SK-N-SH treated with all-trans-retinoic acid at 6 μM for 48 hours (cell line): ENCODE measurements at regions not wholly inside any gene's neighbourhood (a gene's known extent, or its start where the extent isn't known, plus 50 kb on each side); places are given as distances from the start of the nearest gene placed in this dataset.
"Not testable (repeated sequence)": the region's sequence is repeated elsewhere in the genome, so short reads cannot be mapped to it uniquely, and the experiment has no call there.

Source experiments
- ATAC-seq: fragments of 200-7000 bp; cut with Tn5 transposase; 3 replicates; pipeline ENCODE4 v1.9.1; 2020; ENCODE audit warnings: mild to moderate bottlenecking, moderate library complexity
- ARNTL ChIP-seq: fragments of 450-650 bp; formaldehyde crosslinking; IDR thresholded peaks from 2 replicates; pipeline ENCODE4 v1.5.0; 2020; ENCODE audit warnings: low read depth, mild to moderate bottlenecking, moderate library complexity, borderline replicate concordance
- BACH2 ChIP-seq: fragments of 250-450 bp; sonication (Bioruptor Pico); IDR thresholded peaks from 2 replicates; pipeline ENCODE4 v1.9.0; 2021; ENCODE audit warnings: mild to moderate bottlenecking, borderline replicate concordance
- CSDC2 ChIP-seq: fragments of 250-450 bp; sonication (Bioruptor Pico); IDR thresholded peaks from 2 replicates; pipeline ENCODE4 v1.5.0; 2020; ENCODE audit warnings: mild to moderate bottlenecking, moderate library complexity
- ESRRG ChIP-seq: fragments of 250-450 bp; sonication (Bioruptor Pico); IDR thresholded peaks from 2 replicates; pipeline ENCODE4 v1.6.1; 2021; ENCODE audit warnings: mild to moderate bottlenecking
- GLIS3 ChIP-seq: fragments of 250-450 bp; sonication (Bioruptor Pico); IDR thresholded peaks from 2 replicates; pipeline ENCODE4 v1.5.0; 2020; ENCODE audit warnings: mild to moderate bottlenecking, moderate library complexity
- ISL1 ChIP-seq: fragments of 250-450 bp; sonication (Bioruptor Pico); IDR thresholded peaks from 2 replicates; pipeline ENCODE4 v2.1.2; 2022; ENCODE audit warnings: mild to moderate bottlenecking, moderate library complexity
- OSR1 ChIP-seq: fragments of 250-450 bp; sonication (Bioruptor Pico); IDR thresholded peaks from 2 replicates; pipeline ENCODE4 v1.8.0; 2022; ENCODE audit warnings: moderate library complexity, mild to moderate bottlenecking, inconsistent platforms
- PPARA ChIP-seq: fragments of 250-450 bp; sonication (Bioruptor Pico); IDR thresholded peaks from 2 replicates; pipeline ENCODE4 v1.5.0; 2020; ENCODE audit warnings: mild to moderate bottlenecking, borderline replicate concordance
- RARB ChIP-seq: fragments of 250-450 bp; sonication (Bioruptor Pico); IDR thresholded peaks from 2 replicates; pipeline ENCODE4 v1.8.0; 2021; ENCODE audit warnings: mild to moderate bottlenecking, moderate library complexity
- SNAI2 ChIP-seq: fragments of 250-450 bp; sonication (Bioruptor Pico); IDR thresholded peaks from 2 replicates; pipeline ENCODE4 v1.5.0; 2020; ENCODE audit warnings: mild to moderate bottlenecking, moderate library complexity
- TCF4 ChIP-seq: fragments of 250-450 bp; sonication (Bioruptor Pico); IDR thresholded peaks from 2 replicates; pipeline ENCODE4 v1.8.0; 2021; ENCODE audit warnings: mild to moderate bottlenecking, moderate library complexity, borderline replicate concordance
- TOX ChIP-seq: fragments of 250-450 bp; sonication (Bioruptor Pico); IDR thresholded peaks from 2 replicates; pipeline ENCODE4 v1.8.0; 2021; ENCODE audit warnings: mild to moderate bottlenecking, moderate library complexity, borderline replicate concordance
- ZC3H10 ChIP-seq: fragments of 250-450 bp; sonication (Bioruptor Pico); IDR thresholded peaks from 2 replicates; pipeline ENCODE4 v1.5.1; 2021; ENCODE audit warnings: mild to moderate bottlenecking, moderate library complexity
- ZFP3 ChIP-seq: fragments of 250-450 bp; sonication (Bioruptor Pico); IDR thresholded peaks from 2 replicates; pipeline ENCODE4 v1.5.0; 2020; ENCODE audit warnings: mild to moderate bottlenecking, moderate library complexity
- ZFP30 ChIP-seq: fragments of 450-650 bp; formaldehyde crosslinking; IDR thresholded peaks from 2 replicates; pipeline ENCODE4 v1.5.0; 2022; ENCODE audit warnings: mild to moderate bottlenecking, moderate library complexity
- ZNF565 ChIP-seq: fragments of 450-650 bp; formaldehyde crosslinking; conservative IDR thresholded peaks from 2 replicates; pipeline ENCODE4 v1.5.0; 2020; ENCODE audit warnings: low read depth, mild to moderate bottlenecking, moderate library complexity
- ZNF8 ChIP-seq: fragments of 450-650 bp; formaldehyde crosslinking; IDR thresholded peaks from 2 replicates; pipeline ENCODE4 v1.5.0; 2020; ENCODE audit warnings: mild to moderate bottlenecking, moderate library complexity
- TF ChIP-seq, protein P1 (sequence below): fragments of 250-450 bp; sonication (Bioruptor Pico); IDR thresholded peaks from 2 replicates; pipeline ENCODE4 v1.5.0; 2020; ENCODE audit warnings: mild to moderate bottlenecking, moderate library complexity
- TF ChIP-seq, protein P2 (sequence below): fragments of 250-450 bp; sonication (Bioruptor Pico); IDR thresholded peaks from 2 replicates; pipeline ENCODE4 v1.8.0; 2020; ENCODE audit warnings: mild to moderate bottlenecking, moderate library complexity, borderline replicate concordance
- TF ChIP-seq, protein P3 (sequence below): fragments of 250-450 bp; sonication (Bioruptor Pico); IDR thresholded peaks from 2 replicates; pipeline ENCODE4 v1.8.0; 2021; ENCODE audit warnings: low read depth, mild to moderate bottlenecking, moderate library complexity, borderline replicate concordance
- TF ChIP-seq, protein P4 (sequence below): fragments of 250-450 bp; sonication (Bioruptor Pico); IDR thresholded peaks from 2 replicates; pipeline ENCODE4 v1.5.1; 2021; ENCODE audit warnings: mild to moderate bottlenecking, moderate library complexity
- TF ChIP-seq, protein P5 (sequence below): fragments of 250-450 bp; sonication (Bioruptor Pico); IDR thresholded peaks from 2 replicates; pipeline ENCODE4 v1.5.1; 2020; ENCODE audit warnings: low read depth, mild to moderate bottlenecking, moderate library complexity

DNA sequence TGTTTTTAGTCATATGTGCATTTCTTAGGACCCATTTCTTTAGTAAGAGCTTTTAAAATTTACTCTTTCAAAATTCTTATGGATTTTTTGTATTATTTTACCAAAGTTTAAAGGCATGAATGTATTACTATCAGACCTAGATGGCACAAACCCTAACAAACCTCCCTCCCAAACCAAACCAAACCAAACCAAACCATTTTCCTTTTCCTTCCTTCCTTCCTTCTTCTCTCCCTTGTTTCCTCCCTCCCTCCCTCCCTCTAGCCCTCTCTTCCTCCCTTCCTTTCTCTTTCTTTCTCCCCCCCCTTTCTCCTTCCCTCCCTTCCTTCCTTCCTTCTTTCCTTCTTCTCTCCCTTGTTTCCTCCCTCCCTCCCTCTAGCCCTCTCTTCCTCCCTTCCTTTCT is 1001.8 kb upstream of the CITED2 start:
- TF ChIP-seq CSDC2 (CRISPR knock-in tag) (no peak), ZFP30 (CRISPR knock-in tag) (no peak), GLIS3 (CRISPR knock-in tag) (no peak), ARNTL (CRISPR knock-in tag) (no peak), ISL1 (CRISPR knock-in tag) (no peak), TOX (CRISPR knock-in tag) (no peak), SNAI2 (no peak), PPARA (no peak), TCF4 (CRISPR knock-in tag) (no peak), ZNF565 (CRISPR knock-in tag) (no peak), RARB (no peak)
- TF ChIP-seq, protein P1, sequence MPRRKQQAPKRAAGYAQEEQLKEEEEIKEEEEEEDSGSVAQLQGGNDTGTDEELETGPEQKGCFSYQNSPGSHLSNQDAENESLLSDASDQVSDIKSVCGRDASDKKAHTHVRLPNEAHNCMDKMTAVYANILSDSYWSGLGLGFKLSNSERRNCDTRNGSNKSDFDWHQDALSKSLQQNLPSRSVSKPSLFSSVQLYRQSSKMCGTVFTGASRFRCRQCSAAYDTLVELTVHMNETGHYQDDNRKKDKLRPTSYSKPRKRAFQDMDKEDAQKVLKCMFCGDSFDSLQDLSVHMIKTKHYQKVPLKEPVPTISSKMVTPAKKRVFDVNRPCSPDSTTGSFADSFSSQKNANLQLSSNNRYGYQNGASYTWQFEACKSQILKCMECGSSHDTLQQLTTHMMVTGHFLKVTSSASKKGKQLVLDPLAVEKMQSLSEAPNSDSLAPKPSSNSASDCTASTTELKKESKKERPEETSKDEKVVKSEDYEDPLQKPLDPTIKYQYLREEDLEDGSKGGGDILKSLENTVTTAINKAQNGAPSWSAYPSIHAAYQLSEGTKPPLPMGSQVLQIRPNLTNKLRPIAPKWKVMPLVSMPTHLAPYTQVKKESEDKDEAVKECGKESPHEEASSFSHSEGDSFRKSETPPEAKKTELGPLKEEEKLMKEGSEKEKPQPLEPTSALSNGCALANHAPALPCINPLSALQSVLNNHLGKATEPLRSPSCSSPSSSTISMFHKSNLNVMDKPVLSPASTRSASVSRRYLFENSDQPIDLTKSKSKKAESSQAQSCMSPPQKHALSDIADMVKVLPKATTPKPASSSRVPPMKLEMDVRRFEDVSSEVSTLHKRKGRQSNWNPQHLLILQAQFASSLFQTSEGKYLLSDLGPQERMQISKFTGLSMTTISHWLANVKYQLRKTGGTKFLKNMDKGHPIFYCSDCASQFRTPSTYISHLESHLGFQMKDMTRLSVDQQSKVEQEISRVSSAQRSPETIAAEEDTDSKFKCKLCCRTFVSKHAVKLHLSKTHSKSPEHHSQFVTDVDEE (CRISPR knock-in tag) = no peak
- TF ChIP-seq, protein P2, sequence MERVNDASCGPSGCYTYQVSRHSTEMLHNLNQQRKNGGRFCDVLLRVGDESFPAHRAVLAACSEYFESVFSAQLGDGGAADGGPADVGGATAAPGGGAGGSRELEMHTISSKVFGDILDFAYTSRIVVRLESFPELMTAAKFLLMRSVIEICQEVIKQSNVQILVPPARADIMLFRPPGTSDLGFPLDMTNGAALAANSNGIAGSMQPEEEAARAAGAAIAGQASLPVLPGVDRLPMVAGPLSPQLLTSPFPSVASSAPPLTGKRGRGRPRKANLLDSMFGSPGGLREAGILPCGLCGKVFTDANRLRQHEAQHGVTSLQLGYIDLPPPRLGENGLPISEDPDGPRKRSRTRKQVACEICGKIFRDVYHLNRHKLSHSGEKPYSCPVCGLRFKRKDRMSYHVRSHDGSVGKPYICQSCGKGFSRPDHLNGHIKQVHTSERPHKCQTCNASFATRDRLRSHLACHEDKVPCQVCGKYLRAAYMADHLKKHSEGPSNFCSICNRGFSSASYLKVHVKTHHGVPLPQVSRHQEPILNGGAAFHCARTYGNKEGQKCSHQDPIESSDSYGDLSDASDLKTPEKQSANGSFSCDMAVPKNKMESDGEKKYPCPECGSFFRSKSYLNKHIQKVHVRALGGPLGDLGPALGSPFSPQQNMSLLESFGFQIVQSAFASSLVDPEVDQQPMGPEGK (CRISPR knock-in tag) = no peak
- TF ChIP-seq, protein P3, sequence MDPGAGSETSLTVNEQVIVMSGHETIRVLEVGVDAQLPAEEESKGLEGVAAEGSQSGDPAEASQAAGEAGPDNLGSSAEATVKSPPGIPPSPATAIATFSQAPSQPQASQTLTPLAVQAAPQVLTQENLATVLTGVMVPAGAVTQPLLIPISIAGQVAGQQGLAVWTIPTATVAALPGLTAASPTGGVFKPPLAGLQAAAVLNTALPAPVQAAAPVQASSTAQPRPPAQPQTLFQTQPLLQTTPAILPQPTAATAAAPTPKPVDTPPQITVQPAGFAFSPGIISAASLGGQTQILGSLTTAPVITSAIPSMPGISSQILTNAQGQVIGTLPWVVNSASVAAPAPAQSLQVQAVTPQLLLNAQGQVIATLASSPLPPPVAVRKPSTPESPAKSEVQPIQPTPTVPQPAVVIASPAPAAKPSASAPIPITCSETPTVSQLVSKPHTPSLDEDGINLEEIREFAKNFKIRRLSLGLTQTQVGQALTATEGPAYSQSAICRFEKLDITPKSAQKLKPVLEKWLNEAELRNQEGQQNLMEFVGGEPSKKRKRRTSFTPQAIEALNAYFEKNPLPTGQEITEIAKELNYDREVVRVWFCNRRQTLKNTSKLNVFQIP (CRISPR knock-in tag) = no peak
- no peak for ATAC-seq

DNA sequence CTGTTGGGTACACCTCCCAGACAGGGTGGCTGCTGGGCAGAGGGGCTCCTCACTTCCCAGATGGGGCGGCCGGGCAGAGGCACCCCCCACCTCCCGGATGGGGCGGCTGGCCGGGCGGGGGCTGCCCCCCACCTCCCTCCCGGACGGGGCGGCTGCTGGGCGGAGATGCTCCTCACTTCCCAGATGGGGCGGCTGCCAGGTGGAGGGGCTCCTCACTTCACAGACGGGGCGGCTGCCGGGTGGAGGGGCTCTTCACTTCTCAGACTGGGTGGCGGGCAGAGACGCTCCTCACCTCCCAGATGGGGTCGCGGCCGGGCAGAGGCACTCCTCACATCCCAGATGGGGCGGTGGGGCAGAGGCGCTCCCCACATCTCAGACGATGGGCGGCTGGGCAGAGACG is 999.3 kb upstream of the CITED2 start:
- ATAC-seq = not testable (repeated sequence)

DNA sequence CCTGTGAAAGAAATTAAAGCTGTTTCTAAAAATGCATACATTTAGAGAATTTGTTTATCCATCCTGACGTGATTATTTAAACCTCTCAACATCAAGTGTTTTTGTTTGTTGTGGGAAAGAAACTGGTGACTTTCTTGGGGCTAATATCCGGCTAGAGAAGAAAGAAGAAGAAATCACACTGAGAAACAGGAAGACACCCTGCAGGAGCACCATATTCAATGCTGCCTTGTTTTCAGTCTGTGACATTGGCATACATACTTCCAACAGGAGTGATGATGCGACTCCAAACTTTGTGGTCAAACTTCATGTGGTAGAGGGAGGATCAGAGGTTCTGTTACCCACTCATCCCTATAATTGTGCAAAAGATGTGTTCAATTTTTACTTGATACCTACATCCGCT is 997.6 kb upstream of the CITED2 start:
- TF ChIP-seq, protein P2 (CRISPR knock-in tag) = no peak
- no peak for TF ChIP-seq ZNF565 (CRISPR knock-in tag)
- TF ChIP-seq, protein P3 (CRISPR knock-in tag) = no peak
- no peak for TF ChIP-seq ISL1 (CRISPR knock-in tag)
- no peak for TF ChIP-seq OSR1 (CRISPR knock-in tag)
- TF ChIP-seq, protein P4, sequence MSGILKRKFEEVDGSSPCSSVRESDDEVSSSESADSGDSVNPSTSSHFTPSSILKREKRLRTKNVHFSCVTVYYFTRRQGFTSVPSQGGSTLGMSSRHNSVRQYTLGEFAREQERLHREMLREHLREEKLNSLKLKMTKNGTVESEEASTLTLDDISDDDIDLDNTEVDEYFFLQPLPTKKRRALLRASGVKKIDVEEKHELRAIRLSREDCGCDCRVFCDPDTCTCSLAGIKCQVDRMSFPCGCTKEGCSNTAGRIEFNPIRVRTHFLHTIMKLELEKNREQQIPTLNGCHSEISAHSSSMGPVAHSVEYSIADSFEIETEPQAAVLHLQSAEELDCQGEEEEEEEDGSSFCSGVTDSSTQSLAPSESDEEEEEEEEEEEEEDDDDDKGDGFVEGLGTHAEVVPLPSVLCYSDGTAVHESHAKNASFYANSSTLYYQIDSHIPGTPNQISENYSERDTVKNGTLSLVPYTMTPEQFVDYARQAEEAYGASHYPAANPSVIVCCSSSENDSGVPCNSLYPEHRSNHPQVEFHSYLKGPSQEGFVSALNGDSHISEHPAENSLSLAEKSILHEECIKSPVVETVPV (CRISPR knock-in tag) = no peak
- TF ChIP-seq TCF4 (CRISPR knock-in tag) = no peak
- TF ChIP-seq RARB = no peak
- TF ChIP-seq BACH2 (CRISPR knock-in tag) = no peak
- TF ChIP-seq CSDC2 (CRISPR knock-in tag) = no peak
- TF ChIP-seq, protein P1 (CRISPR knock-in tag) = no peak
- TF ChIP-seq, protein P5, sequence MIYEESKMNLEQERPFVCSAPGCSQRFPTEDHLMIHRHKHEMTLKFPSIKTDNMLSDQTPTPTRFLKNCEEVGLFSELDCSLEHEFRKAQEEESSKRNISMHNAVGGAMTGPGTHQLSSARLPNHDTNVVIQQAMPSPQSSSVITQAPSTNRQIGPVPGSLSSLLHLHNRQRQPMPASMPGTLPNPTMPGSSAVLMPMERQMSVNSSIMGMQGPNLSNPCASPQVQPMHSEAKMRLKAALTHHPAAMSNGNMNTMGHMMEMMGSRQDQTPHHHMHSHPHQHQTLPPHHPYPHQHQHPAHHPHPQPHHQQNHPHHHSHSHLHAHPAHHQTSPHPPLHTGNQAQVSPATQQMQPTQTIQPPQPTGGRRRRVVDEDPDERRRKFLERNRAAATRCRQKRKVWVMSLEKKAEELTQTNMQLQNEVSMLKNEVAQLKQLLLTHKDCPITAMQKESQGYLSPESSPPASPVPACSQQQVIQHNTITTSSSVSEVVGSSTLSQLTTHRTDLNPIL (CRISPR knock-in tag) = no peak
- no peak for TF ChIP-seq ARNTL (CRISPR knock-in tag)
- TF ChIP-seq SNAI2 = no peak
- no peak for TF ChIP-seq ESRRG (CRISPR knock-in tag)
- TF ChIP-seq ZFP3 (CRISPR knock-in tag) = no peak
- no peak for TF ChIP-seq TOX (CRISPR knock-in tag)
- TF ChIP-seq ZC3H10 (CRISPR knock-in tag) = no peak
- TF ChIP-seq ZNF8 (CRISPR knock-in tag) = no peak
- ATAC-seq = no peak
